IPS DF 19.7 (cell line): ENCODE measurements at regions not wholly inside any gene's neighbourhood (a gene's known extent, or its start where the extent isn't known, plus 50 kb on each side); places are given as distances from the start of the nearest gene placed in this dataset.
A peak's percentile ranks its signal among the peaks of the same experiment; 100 is the strongest.

Experiments used
- DNase-seq: peaks from one replicate; pipeline ENCODE4 v3.0.0-alpha.2; 2013; ENCODE audit warnings: low read depth, low spot score

DNA sequence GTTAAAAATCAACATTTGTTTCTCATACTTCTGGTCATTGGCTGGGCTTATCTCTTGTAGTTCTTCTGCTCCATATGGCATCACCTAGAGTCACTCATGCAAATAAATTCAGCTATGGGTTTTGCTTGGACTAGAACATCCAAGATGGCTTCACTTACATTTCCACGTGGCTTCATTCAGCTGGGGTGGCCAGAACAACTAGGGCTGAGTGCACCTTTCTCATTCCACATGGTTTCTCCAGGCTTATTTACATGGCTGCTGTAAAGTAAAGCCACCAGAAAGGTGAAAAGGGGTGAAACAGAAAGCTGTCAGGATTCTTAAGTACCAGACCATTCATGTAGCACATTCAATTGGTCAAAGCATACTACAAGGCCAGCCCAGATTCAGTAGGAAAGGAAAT lies 151.1 kb upstream of the BMP2 start:
- no peak for DNase-seq

DNA sequence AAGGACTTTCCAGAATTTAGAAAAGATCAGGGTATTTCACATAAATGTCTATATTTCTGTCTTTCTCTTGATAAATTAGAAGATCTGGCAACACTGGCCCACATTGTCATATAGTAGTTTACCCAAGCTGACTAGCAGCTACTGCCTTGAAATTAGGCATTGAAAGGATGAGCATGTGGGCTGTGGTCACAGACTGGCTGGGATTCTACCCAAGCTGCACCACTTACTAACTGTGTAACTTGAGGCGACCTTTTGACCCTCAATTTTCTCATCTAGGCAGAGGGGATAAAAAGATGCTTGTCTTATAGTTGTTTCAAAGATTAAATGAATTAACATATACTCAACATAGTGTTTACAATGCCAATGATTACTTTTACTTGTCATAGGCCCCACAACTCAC lies 152.7 kb upstream of the BMP2 start:
- DNase-seq, result no peak

DNA sequence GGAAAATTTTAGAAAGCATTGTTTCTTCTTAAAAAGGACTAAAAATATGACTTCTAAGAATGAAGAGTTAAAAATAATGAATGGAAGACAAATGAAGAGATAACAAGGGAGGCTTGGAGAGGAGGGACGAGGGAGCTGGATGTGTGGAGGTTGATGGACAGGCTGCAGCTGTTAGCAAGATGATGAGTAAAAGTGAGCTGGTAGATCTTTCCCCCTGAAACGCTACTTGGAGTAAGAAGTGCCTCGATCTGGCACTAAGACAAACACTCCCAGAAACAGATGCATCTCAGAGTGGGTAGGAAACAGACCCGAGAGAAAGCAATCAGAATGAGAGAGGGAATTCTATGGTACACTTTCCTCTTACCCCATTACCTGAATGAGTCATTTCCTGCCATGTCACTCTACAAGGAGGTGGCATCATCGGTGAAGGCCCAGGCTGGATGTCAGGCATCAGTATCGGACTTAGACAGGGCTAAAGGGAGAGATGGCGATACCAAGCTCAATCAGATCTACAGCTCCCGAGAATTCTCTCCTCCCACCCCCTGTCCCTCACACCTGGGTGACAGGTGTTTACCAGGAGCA lies 154.1 kb upstream of the BMP2 start:
- DNase-seq, result no peak

DNA sequence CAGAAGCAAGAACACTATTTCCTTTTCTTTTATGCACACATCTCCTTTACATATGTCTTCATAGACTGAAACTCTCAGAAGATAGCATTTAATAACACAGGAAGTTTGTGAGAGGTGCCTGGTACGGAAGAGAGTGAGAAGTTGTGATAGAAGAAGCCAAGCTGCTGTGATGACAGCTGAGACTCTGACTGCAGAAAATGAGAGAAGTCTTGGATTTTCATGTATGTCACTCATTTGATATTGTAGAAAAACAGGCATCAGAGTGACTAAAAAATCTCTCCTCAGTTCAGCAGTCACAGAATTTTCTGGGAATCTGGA lies 154.9 kb upstream of the BMP2 start:
- no peak for DNase-seq

DNA sequence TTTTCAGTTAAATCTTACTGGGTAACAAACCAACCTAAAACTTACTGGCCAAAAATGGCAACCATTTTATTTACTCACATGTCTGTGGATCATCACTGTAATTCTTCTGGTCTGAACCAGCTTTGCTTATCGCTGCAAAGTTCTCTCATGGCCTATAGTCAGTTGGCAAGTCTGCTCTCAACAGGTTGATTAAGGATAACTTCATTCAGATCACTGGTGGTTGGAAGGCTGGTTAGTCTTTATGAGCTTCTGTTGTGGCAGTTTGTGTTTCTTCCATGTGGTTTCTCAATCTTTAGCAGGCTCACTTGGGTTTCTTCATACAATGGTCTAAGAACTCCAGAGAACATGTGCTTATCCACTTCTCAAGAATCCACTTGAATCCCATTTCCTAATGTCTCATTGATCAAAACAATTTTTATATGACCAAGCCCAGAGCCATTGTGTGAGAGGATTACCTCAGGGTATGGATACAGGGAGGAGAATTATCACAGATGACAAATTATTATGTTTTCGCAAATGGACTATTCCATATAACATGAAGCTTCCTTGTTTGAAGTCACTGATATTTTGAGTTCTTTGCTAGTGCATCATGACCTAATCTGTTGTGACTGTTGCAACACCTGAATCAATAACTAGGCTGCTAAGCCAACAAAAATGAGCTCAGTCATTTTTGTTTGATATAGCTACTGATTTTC lies 155.4 kb upstream of the BMP2 start:
- DNase-seq, result no peak

DNA sequence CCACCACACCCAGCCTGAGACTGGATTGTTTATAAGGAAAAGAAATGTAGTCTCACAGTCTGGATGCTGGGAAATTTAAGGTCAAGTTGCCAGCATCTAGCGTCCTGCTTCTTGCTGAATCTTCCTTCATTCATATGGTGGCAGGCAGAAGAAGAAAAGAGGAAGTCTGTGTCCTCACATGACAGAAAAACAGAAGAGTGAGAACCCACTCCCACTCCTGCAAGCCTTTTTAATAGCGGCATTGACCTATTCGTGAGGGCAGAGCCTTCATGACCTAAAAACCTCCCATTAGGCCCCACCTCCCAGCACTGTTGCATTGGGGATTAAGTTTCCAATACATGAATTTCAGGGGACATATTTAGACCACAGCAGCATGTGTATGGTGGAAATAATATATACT lies 160.8 kb upstream of the BMP2 start:
- no peak for DNase-seq

DNA sequence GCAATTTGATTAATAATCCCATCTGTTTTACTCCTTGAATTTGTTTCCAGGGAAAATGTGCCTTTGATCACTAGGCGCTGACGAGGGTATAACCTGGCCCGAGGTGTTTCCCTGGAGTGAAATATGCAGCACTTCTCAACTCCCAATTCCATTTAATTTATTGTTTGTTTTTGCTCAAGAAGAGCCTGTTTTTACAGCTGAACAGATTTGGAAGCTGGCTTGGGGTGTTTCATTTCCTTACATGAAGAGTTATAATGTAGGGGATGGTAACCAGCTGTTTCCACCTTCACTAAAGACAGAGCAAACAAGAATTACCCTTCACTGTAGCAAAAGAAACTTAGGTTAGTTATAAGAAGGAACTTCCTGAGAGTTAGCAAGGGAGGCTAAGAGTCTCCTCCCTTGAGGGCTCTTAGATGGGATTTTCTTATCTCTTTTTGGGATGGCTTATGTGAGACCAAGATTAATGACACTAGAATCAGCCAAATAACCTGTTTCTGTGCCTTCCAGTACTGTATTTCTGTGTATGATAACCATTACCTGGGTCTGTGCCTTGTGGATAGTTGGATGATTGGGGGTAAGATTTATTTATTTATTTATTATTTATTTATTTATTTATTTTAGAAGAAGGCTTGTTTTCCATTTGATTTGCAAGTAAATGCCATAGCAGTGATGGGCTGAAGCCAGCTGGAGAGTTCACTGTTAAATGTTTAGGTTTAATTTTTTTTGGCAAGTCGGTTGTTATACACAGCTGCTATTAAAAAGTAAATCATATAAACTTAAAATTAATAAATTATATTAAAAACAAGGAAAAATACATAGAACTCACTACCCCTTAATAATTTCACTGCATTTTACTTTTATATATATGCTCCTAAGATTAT lies 162.2 kb upstream of the BMP2 start:
- DNase-seq, result no peak

DNA sequence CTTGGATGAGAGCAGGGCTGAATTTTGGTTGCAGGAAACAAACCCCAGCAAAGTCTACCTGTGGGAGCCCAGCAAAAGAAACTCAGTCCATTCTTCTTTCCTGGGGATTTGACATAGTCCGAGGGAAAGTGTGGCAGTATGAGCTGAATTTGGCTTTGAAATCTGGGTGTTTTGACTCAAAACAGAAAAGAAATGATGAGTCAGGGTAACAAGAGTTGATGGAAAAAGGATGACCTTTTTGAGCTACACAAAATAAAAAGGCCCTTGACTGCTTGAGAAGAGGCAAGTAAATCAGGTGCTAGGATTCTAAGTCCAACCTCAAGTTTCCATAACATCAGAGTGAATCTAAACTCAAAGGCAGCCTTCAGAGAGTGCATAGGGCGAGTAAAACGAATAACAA lies 163.3 kb upstream of the BMP2 start:
- no peak for DNase-seq

DNA sequence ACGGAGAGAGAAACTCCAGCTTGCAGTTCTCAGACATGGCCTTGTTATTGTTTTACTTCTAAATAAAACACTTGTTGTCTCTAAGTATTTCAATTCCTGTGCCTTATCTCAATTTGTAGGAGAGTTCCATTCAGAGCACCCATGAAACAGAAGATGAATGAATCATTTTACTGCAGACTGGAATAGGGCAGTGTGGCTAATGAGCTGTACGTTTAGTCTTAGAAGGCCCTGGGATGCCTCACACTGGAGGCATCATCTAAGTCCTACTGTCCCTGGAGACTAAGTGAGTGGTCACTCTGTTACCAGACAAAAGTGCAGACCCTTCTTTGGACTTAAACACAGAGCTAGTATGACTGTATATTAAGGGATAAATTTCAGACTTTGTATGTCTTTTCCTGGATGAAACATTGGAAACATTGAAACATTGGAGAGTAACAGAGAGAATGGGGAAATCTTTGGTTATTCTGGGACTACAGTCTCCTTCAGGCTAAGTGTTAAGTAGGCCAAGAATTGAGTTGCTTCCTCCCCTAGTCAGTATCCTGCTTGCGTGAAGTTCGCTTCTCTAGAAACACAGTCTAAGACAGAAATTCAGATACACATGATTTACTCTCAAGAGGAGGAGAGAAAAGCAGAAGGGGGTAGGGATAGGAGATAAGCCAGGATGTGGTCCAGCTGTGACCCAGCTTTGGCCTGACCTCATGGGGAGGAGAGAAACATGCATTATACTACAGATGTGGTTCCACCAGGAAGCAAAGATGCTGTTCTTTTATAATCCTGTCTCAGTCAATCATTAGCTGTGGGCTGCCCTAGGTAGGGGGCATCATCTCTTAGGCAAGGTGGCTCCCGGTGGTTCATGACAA lies 167.4 kb upstream of the BMP2 start:
- no peak for DNase-seq

DNA sequence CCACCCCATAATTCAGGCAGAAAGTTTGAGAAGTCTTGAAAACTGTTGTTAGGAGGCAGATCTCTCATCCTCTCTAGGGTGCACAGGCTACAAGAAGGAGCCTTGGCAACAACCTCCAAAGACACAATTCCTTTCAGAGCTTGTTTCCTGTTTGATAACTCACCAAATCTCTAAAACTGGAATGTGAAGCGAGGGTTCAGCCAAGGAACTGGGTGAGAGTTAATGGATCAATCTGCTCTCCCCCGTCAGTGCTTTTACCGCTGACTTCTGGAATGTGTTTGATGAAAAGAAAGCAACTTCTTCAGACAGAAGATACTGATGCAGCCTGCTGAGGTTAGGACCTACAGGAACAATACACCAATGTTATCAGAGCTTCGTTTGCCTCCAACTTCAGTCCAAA lies 171.8 kb upstream of the BMP2 start:
- DNase-seq, result no peak

DNA sequence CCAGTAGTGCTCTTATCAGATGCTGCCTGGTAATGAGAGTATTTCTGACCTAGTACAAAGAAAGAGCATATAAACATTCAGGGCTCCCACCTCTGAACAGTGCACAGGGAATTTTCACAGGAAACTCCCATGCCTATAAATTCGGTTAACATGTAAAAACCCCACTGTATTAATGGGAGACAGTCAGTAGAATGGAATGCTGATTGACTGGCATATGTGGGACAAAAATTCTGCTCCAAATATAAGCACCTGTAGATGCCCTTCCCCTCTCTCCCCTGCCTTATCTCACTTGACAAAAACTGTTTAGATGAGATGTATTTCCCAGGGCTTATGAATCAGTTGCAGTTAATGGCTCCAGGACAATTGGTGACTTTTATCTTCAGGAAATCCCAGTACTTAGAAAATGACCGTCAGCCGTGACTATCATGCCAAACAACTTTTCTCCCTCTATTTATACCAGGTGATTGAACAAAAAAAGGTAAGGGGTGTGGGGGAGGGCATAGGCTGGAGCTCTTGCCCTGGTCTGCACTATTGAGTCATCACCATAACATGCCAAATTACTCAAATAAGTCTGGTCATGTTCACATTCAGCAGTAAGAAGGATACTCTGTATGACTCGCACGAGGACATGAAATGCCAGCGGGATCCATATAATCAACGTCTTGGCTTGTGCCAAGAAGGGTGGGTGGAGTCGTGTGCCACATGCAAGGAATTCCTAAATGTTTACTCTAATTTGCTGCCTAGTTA lies 176.4 kb upstream of the BMP2 start:
- no peak for DNase-seq

DNA sequence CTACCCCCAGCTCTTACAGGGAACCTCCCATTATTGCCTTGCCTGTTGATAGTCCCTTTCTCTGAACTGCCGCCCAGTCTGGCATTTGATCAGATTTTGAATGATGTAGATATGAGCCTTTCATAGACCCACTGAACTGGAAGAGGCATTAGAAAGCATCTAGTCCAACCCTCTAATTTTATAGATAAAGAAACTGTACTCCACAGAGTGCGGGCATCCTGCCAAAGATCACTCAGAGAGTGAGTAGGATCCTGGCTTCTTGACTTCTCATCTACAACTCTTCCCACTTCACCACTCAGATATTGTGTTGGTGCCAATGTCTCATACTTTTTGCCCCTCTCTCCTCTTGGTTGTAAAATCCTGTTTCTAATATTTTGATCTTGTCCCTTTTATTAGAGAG lies 179.2 kb upstream of the BMP2 start:
- DNase-seq, result no peak

DNA sequence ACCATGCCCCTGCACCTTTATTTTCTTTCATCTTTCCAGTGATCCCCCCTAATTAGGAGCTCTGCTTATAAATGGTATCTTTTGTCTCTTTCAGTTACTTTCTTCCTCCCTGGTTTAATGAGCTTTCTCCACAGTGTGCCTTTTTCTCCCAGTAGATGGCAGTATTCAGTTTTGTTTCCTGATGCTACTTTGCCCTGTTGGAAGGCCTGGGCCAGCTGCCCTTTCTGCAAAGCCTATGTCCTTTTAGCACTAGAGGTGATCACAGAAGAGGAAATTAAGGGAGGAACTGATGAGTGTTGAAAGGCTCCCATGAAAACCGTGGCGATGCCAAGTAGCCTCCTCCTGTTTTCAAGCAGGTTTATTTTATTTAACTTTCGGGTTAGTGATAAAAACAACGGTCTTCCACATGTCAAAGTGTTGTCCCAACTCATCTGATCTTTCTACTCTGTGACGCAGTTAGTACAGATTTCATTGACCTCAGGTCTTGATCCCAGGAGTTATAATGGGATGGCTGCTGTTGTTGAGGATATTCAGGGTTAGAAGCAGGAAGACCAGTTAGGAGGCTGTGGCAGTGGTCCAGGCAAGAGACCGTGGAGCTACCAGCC lies 184.2 kb upstream of the BMP2 start:
- peak; percentile 42 for DNase-seq

DNA sequence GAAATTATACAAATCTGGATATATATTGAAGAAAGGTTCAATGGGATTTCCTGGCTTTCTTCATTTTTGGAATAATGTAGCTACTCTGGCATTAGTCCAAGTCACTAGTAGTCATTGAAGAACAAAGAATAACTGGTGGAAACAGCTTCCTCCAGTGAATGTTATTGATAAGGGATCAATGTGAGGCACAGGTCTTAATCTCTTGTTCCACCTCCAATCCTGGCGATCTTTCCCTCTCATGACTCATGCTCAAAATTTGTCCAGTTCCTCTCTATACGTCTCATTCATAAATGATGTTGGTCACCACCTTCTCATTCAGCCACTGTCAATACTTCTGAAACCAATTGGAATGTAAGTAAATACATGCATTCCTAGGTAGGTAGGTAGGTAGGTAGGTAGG lies 185.0 kb upstream of the BMP2 start:
- no peak for DNase-seq

DNA sequence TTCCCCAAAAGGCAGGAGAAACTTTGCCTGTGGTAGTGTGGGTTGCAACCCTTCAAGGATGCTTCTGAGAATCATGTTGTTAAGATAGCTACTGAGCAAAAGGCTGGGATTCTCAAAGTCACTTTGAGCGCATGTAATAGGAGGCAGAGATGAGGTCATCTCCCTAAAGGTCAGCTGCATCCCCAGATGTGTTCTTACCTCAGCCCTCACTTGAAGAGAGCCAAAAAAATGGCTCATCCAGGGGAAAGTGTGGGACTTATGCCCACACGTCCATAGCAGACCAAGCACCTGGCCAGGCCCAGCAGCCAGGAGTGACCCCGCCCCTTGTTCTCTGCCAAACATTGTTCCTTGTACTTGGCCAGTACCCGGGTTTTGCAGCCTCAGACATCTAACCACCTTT lies 187.0 kb upstream of the BMP2 start:
- no peak for DNase-seq

DNA sequence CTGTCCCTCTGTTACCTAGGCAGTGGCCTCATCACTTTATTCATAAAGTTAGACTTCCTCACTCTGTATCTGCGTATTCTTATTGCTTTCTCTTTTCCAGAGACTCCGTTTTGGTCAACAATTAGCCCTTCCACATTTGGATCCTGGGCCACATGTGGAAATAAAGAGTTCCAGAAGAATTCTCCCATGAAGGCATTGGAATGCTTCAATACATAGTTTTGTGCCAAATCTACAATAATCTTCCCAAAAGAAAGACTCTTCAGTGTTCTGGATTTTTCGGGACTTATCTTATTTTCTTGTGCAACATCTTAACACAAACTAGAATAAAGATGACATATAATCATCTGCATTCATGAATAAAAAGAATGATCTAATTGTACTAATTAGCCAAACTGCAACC lies 187.7 kb upstream of the BMP2 start:
- DNase-seq, result no peak

DNA sequence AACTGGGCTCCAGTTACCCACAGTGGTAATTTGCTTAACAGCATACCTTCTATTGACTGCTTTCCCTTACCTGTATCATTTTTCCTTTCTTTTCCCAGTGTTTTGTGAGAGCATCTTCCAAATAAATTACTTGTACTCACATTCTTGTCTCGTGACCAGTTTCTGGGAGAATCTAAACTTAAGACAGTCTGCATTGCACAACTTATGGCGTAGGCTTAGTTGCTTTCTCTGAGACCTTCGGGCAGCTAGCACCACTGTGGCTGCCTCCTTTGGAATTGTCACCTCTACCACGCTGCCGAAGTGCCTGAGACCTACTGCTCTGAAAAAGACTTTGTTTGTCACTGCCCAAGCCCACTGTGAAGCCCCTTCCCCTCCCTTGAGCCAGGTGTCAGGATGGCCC lies 188.1 kb upstream of the BMP2 start:
- DNase-seq, result no peak

DNA sequence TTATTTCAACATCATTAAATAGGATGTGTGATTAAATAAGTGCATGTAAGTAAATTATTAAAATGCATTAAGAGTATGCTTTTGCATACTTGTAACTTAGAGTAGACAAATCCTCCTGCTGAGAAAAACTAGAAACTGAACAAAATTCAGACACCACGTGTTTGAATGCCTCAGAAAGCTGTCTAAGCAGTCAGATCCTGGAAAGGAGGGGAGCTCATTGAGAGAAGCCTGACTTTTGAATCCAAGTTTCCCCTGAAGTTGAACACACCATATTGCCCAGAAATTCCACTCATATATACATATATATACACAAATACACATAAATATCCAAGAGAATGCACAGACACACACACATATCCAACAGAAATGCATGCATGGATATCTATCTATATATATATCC lies 190.0 kb upstream of the BMP2 start:
- DNase-seq, result no peak

DNA sequence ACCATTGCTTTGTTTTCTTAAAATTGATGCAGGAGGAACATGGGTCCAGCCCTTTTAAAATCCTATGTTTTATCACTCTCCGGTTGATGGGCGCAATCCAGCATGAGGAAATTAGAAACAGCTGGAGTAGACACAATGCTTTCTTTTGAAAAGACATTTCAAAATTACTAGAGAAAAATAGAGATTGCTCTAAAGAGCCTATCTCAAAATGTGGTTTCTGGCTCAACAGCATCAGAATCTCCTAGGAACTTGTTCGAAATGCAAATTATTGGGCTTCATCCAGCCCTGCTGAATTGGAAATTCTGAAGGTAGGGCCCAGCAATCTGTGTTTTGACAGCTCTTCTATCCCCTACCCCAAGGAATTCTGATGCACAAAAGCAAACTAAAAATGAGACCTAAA lies 190.8 kb upstream of the BMP2 start:
- no peak for DNase-seq

DNA sequence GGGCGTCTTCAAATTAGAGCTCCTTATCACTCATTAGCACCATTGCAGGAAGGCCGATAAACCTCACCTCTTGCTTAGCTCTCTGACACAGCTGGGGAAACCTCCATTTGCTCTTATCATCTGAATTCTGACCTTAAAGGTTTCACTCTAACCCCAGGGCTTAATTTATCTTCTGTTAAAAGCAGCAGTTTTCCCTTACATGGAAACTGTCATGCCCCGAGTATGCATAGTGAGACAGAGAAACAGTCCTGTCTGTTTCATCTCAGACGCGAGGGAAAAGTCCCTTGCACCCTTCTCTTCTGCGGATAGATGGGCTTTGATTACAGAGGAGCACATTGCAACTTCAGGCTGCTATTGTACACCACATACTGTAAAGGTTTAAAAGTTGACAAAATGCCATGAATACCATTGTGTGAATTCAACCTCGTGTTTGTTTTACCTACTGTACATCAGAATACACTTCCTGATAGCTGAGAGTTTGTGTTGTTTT lies 191.5 kb upstream of the BMP2 start:
- no peak for DNase-seq

DNA sequence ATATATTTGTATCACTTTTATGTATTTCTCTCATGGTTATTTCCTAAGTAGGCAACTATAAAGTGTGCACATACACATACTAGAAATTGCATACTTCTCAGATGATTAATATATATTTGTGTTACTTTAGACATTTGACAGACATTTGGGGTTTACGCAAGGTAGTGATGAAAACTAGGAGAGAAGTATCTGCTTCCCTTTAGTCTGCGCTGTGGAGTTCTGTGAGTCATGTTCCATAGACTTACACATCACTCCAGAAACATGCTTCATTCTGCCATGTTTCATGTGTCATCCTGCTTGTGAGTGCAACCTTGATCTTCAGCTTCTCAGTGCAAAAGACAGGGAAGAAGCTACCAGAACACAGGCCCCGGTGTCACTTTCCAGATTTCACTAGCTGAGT lies 200.7 kb upstream of the BMP2 start:
- no peak for DNase-seq
